HAP-1 (cell line): ENCODE measurements at regions not wholly inside any gene's neighbourhood (a gene's known extent, or its start where the extent isn't known, plus 50 kb on each side); places are given as distances from the start of the nearest gene placed in this dataset.

Source experiments
- DNase-seq, 2 experiments: peaks; one replicate each; pipeline ENCODE4 v3.0.0-alpha.2; 2016 to 2020; ENCODE audit warnings: low spot score in 2 of 2
- H3K27me3 ChIP-seq: fragments of 250-450 bp; sonication (Bioruptor Pico); 2 replicates; pipeline ENCODE4 v1.5.1; 2020; ENCODE audit warnings: low read depth, mild to moderate bottlenecking, moderate library complexity
- H3K36me3 ChIP-seq: fragments of 250-450 bp; sonication (Bioruptor Pico); replicated peaks from 2 replicates; pipeline ENCODE4 v1.5.1; 2020; ENCODE audit warnings: mild to moderate bottlenecking
- H3K4me1 ChIP-seq: fragments of 250-450 bp; sonication (Bioruptor Pico); 2 replicates; pipeline ENCODE4 v1.5.1; 2020; ENCODE audit warnings: mild to moderate bottlenecking
- H3K4me3 ChIP-seq: fragments of 250-450 bp; sonication (Bioruptor Pico); 2 replicates; pipeline ENCODE4 v1.5.1; 2020; ENCODE audit warnings: mild to moderate bottlenecking, moderate library complexity
- H3K9me3 ChIP-seq: fragments of 250-450 bp; sonication (Bioruptor Pico); 2 replicates; pipeline ENCODE4 v1.5.1; 2020; ENCODE audit warnings: mild to moderate bottlenecking, moderate library complexity
- in situ Hi-C: fragments of 300-500 bp; cut with MboI; formaldehyde crosslinking; loops from 3 replicates; pipeline ENCODE4 v1.14.3; 2020; ENCODE audit warnings: low sequenced_read_pairs, inconsistent platforms, mixed read lengths

DNA sequence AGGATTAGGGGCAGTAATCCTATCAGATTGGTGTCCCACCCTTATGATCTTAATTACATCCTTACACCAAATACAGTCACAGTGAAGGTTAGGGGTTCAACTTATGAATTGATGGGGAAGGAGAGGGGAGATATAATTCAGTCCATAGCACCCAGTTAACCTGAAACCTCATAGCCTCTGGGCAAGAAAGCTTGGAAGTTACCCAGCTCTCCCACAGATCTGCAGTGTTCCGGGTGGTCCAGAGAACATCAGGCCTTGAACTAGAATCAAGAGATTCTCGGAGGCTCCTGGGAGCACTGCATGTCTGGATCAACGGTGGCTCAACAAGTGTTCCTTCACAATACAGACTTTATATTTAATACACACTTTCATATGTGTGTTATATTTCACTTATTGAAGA is 392.6 kb upstream of the MARCKS start:
- H3K4me3 ChIP-seq: no peak overlapping the region
- no peaks in the 10 kb centered on the region for H3K9me3 ChIP-seq
- H3K4me1 ChIP-seq: no peaks in the 10 kb centered on the region
- no peak for DNase-seq
- in situ Hi-C loops: no loop called here
- peaks cover 3% of the 10 kb centered on the region; the same call in 1 of the 2 replicates for H3K27me3 ChIP-seq
- no peaks in the 10 kb centered on the region for H3K36me3 ChIP-seq

- no peaks in the 10 kb centered on the region for H3K9me3 ChIP-seq
- in situ Hi-C loops: no loop called here
- H3K36me3 ChIP-seq: no peaks in the 10 kb centered on the region
- H3K4me1 ChIP-seq: no peaks in the 10 kb centered on the region
- peaks cover 3% of the 10 kb centered on the region; the same call in 1 of the 2 replicates for H3K27me3 ChIP-seq
- H3K4me3 ChIP-seq: no peak overlapping the region
- no peak for DNase-seq
Measured at GRCh38 chr6:113464960-113465359, 392.2 kb upstream of the MARCKS start.

DNA sequence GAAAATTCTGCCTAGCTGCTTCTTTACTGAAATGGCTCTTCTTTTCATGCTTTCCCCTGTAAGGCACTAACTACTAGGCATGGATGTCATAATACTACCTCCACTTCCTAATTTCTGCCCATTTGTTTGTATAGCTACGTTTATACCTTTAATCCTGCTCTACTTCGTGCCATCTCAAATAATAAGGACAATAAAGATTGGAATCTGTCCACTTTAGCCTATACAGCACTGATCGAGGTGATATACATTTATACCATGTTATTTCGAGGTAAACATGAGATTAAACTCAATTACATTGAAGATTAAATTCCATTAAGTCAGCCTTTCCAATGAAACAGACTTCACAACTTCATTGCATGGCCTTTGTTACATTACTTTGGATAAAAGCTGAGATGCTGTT is 390.6 kb upstream of the MARCKS start:
- DNase-seq: no peak
- H3K4me3 ChIP-seq: no peak overlapping the region
- no peaks in the 10 kb centered on the region for H3K36me3 ChIP-seq
- H3K27me3 ChIP-seq: peaks cover 8% of the 10 kb centered on the region; the same call in 1 of the 2 replicates
- in situ Hi-C loops: no loop called here
- H3K4me1 ChIP-seq: no peaks in the 10 kb centered on the region
- H3K9me3 ChIP-seq: no peaks in the 10 kb centered on the region

GRCh38 chr6:113475392-113475791 is 381.8 kb upstream of the MARCKS start:
- Histone ChIP-seq H3K9me3 (no peaks in the 10 kb centered on the region), H3K4me1 (no peaks in the 10 kb centered on the region; the same call in 1 of the 2 replicates), H3K27me3 (peaks cover 4% of the 10 kb centered on the region; the same call in 1 of the 2 replicates), H3K4me3 (no peak overlapping the region), H3K36me3 (no peaks in the 10 kb centered on the region; the same call in 1 of the 2 replicates)
- in situ Hi-C loops: no loop called here
- DNase-seq: no peak

DNA sequence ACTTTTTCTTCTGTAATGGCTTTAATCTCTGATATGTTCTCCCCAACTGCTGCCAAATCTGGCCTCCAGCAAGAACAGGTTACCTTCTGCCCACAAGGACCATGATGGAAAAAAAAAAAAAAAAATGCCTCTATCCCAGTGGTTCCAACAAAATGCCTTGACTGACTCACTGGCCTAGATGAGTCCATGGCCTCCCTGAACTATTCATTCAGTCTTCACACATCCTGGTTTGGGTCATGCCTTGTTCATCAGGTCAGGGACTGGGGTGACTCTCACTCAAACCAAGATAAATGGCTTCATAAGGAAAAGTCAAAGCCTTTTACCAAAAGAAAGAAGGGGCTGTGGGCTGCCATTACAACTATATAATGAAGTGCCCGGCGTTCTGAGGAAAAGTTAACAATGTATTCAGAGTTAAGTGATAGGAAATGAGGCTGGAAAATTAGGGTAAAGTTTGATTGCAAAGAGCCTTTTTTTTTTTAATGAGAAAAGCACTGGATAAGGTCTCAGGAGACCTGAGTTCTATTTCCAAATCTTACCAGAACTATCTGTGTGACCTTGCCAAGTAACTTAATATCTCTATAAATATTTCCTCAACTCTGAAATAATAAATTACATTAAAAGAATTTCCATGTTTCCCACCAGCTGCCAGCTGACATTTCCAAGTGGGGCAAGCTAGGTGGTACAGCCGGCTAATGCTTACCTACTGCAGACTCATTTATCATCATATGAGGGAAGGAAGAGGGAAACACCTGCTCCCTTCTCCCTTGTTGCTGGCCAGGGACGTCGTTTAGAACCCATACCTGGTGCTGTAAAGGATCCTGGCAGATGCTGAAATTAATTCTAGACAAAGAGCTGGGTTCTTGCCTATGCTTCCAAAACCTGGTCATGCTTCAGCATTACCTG is 380.0 kb upstream of the MARCKS start:
- in situ Hi-C loops: no loop called here
- DNase-seq: no peak
- H3K27me3 ChIP-seq: no peaks in the 10 kb centered on the region
- H3K36me3 ChIP-seq: no peaks in the 10 kb centered on the region; the same call in 1 of the 2 replicates
- no peak overlapping the region for H3K4me3 ChIP-seq
- no peaks in the 10 kb centered on the region for H3K9me3 ChIP-seq
- H3K4me1 ChIP-seq: no peaks in the 10 kb centered on the region; the same call in 1 of the 2 replicates

DNA sequence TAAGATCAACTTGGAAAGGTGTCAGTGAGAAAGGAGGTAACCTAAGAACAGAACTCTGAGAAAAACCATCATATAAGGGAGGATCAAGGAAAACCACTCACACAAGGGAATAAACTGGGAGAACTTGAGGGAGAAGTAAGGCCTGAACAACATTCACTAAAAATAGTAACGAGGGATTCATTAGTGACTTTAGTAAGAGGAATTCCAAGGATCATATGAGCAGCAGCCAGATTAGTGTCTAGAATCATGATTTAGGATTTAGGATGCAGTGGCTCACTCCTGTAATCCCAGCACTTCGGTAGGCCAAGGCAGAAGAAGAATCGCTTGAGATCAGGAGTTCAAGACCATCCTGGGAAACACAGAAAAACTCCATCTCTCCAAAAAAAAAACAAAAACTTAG is 376.5 kb upstream of the MARCKS start:
- in situ Hi-C loops: no loop called here
- no peak for DNase-seq
- Histone ChIP-seq H3K9me3 (no peaks in the 10 kb centered on the region), H3K4me1 (no peaks in the 10 kb centered on the region; the same call in 1 of the 2 replicates), H3K4me3 (no peak overlapping the region), H3K36me3 (no peaks in the 10 kb centered on the region), H3K27me3 (no peaks in the 10 kb centered on the region)

GRCh38 chr6:113481458-113481857 is 375.7 kb upstream of the MARCKS start:
- Histone ChIP-seq H3K36me3 (no peaks in the 10 kb centered on the region), H3K27me3 (no peaks in the 10 kb centered on the region), H3K9me3 (no peaks in the 10 kb centered on the region), H3K4me1 (no peaks in the 10 kb centered on the region), H3K4me3 (no peak overlapping the region)
- DNase-seq: no peak
- in situ Hi-C loops: no loop called here

DNA sequence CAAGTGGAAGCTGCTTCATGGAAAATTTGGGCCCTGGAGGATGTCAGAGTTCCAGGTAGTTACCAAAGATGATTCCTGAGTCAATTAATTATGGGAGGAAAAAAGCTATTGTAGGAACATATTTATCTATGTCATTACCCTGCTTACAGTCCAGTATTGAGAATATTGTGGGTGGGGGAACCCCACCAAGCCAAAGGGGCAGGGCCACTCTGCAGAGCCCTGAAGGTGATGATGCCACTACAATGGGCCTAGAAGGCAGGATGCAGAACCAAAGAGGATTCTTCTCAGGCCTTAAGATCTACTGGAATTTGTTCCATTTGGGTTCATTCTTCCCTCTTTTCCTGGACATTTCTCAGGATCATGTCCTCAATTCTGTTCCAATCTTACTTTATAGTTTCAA is 375.2 kb upstream of the MARCKS start:
- Histone ChIP-seq H3K36me3 (no peaks in the 10 kb centered on the region), H3K9me3 (no peaks in the 10 kb centered on the region), H3K4me3 (no peak overlapping the region), H3K4me1 (no peaks in the 10 kb centered on the region), H3K27me3 (no peaks in the 10 kb centered on the region)
- DNase-seq: no peak
- in situ Hi-C loops: no loop called here

GRCh38 chr6:113482771-113483170 is 374.4 kb upstream of the MARCKS start:
- H3K4me1 ChIP-seq: no peaks in the 10 kb centered on the region
- no peak overlapping the region for H3K4me3 ChIP-seq
- in situ Hi-C loops: no loop called here
- H3K27me3 ChIP-seq: no peaks in the 10 kb centered on the region
- no peaks in the 10 kb centered on the region for H3K9me3 ChIP-seq
- H3K36me3 ChIP-seq: no peaks in the 10 kb centered on the region
- DNase-seq: no peak

GRCh38 chr6:113486199-113486598 is 370.9 kb upstream of the MARCKS start:
- no peak for DNase-seq
- Histone ChIP-seq H3K9me3 (no peaks in the 10 kb centered on the region), H3K27me3 (no peaks in the 10 kb centered on the region), H3K36me3 (no peaks in the 10 kb centered on the region), H3K4me1 (no peaks in the 10 kb centered on the region), H3K4me3 (no peak overlapping the region)
- in situ Hi-C loops: no loop called here

DNA sequence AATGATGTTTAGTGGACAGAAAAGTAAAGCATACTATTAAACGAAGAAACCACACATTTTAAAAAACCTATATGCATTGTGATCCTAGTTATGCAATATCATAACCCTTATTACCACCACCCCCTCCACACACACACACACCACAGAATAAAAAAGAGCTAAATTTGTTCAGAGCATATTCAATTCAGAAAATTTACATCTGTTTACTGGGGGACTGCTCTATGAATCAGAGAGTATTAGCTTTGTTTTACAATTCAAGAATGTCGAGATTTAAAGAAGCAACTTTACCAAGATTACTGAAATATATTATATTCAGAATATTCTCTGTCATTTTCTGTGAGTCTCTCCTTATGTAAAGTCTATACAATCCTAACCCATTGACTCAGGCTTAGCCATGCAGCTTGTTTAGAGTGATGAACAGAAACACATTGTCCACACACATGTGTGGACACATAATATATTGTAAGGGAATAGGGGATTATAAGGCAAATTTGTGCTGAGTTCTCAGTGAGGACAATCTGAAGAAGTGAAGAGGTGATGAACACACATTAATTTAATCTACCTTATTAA is 369.6 kb upstream of the MARCKS start:
- no peak for DNase-seq
- no peaks in the 10 kb centered on the region for H3K27me3 ChIP-seq
- no peaks in the 10 kb centered on the region for H3K9me3 ChIP-seq
- H3K4me1 ChIP-seq: no peaks in the 10 kb centered on the region
- in situ Hi-C loops: no loop called here
- no peaks in the 10 kb centered on the region for H3K36me3 ChIP-seq
- no peak overlapping the region for H3K4me3 ChIP-seq

- Histone ChIP-seq H3K4me3 (no peak overlapping the region), H3K9me3 (no peaks in the 10 kb centered on the region), H3K4me1 (no peaks in the 10 kb centered on the region), H3K36me3 (no peaks in the 10 kb centered on the region), H3K27me3 (no peaks in the 10 kb centered on the region)
- DNase-seq: no peak
- in situ Hi-C loops: no loop called here
Measured at GRCh38 chr6:113488061-113488460, 369.1 kb upstream of the MARCKS start.

GRCh38 chr6:113488812-113489685 is 368.1 kb upstream of the MARCKS start:
- in situ Hi-C loops: no loop called here
- no peaks in the 10 kb centered on the region for H3K4me1 ChIP-seq
- no peaks in the 10 kb centered on the region for H3K27me3 ChIP-seq
- no peaks in the 10 kb centered on the region for H3K36me3 ChIP-seq
- H3K9me3 ChIP-seq: no peaks in the 10 kb centered on the region
- no peak for DNase-seq
- H3K4me3 ChIP-seq: no peak overlapping the region
